GM12878 (cell line): ENCODE measurements at regions not wholly inside any gene's neighbourhood (a gene's known extent, or its start where the extent isn't known, plus 50 kb on each side); places are given as distances from the start of the nearest gene placed in this dataset.

Source experiments
- ATAC-seq: fragments of 200-7000 bp; cut with Tn5 transposase; 3 replicates; pipeline ENCODE4 v1.9.1; 2020; ENCODE audit warnings: mild to moderate bottlenecking, moderate library complexity
- BruUV-seq: library from RNA; stranded (reverse); fragments of 400-500 nt; replicated peaks from 2 replicates; lab custom pipeline; 2021; lab: Mats Ljungman, UMichigan
- CTCF ChIA-PET: fragments of 300-600 bp; sonication (Branson Sonifier 250); formaldehyde crosslinking; extraction: SDS; loops from one replicate; lab custom pipeline; 2021; ENCODE audit warnings: inconsistent platforms; lab: Yijun Ruan, JAX
- POLR2A ChIA-PET: fragments of 350-600 bp; formaldehyde crosslinking; extraction: SDS; loops from one replicate; lab custom pipeline; 2021; ENCODE audit warnings: inconsistent platforms; lab: Charles Lee
- RAD21 ChIA-PET: fragments of 300-600 bp; sonication (Branson Sonifier 250); formaldehyde crosslinking; loops from one replicate; lab custom pipeline; 2023; ENCODE audit warnings: antibody characterized with exemption; ENCODE audit not compliant: unreplicated experiment; lab: Charles Lee
- SMC1A ChIA-PET: fragments of 300-600 bp; sonication (Branson Sonifier 250); formaldehyde crosslinking; loops from one replicate; lab custom pipeline; 2023; ENCODE audit not compliant: unreplicated experiment, uncharacterized antibody; lab: Charles Lee
- DNase-seq: peaks from one replicate; pipeline ENCODE4 v3.0.0-alpha.2; 2011; ENCODE audit warnings: low read depth, low spot score
- FAIRE-seq: peaks from 3 replicates; lab custom pipeline; 2011; peaks lifted over from hg19 to GRCh38; lab: Jason Lieb, UNC
- H2AFZ ChIP-seq: 2 replicates; pipeline ENCODE4 v1.6.0; 2011; ENCODE audit warnings: low read depth, low read length, control low read depth; ENCODE audit not compliant: control insufficient read depth
- H3K27ac ChIP-seq: 2 replicates; pipeline ENCODE4 v1.5.1; 2011; ENCODE audit warnings: control low read depth; ENCODE audit not compliant: control insufficient read depth, insufficient read depth
- H3K27me3 ChIP-seq, 2 experiments: replicated peaks in 1 of 2; 2 replicates each; pipeline versions ENCODE4 v1.6.0 to v1.6.1; 2011; ENCODE audit warnings: low read length in 1 of 2; ENCODE audit not compliant: control insufficient read depth in 2 of 2, insufficient read depth in 2 of 2
- H3K36me3 ChIP-seq, 2 experiments: 2 replicates each; pipeline ENCODE4 v1.5.1; 2011; ENCODE audit warnings: low read length in 1 of 2; ENCODE audit not compliant: control insufficient read depth in 2 of 2, insufficient read depth in 2 of 2
- H3K4me1 ChIP-seq: 2 replicates; pipeline ENCODE4 v1.6.1; 2011; ENCODE audit warnings: mild to moderate bottlenecking, low read length, moderate library complexity, mixed read lengths; ENCODE audit not compliant: control insufficient read depth, insufficient read depth
- H3K4me2 ChIP-seq: 2 replicates; pipeline ENCODE4 v1.6.0; 2011; ENCODE audit warnings: control low read depth; ENCODE audit not compliant: control insufficient read depth, insufficient read depth
- H3K4me3 ChIP-seq: fragments of 200-600 bp; sonication (generic); 2 replicates; pipeline ENCODE4 v1.5.1; 2016
- H3K79me2 ChIP-seq: 2 replicates; pipeline ENCODE4 v1.6.0; 2011; ENCODE audit warnings: low read length; ENCODE audit not compliant: control insufficient read depth, insufficient read depth
- H3K9ac ChIP-seq: 2 replicates; pipeline ENCODE4 v1.8.0; 2011; ENCODE audit warnings: low read length, control low read depth, mixed read lengths; ENCODE audit not compliant: control insufficient read depth, insufficient read depth
- H3K9me3 ChIP-seq: replicated peaks from 3 replicates; pipeline ENCODE4 v1.5.1; 2011; ENCODE audit warnings: mild to moderate bottlenecking, low read length; ENCODE audit not compliant: control insufficient read depth, insufficient read depth
- H4K20me1 ChIP-seq: 2 replicates; pipeline ENCODE4 v1.6.0; 2011; ENCODE audit not compliant: control insufficient read depth, insufficient read depth
- MEF2A ChIP-seq: IDR thresholded peaks from 2 replicates; pipeline ENCODE4 v1.6.1; 2011; ENCODE audit warnings: low read depth, mild to moderate bottlenecking, low read length, moderate library complexity; ENCODE audit not compliant: insufficient read depth
- WGBS: methylation state at CpG from one replicate; pipeline ENCODE4 v1.1.6; 2016; ENCODE audit warnings: low lambda C conversion rate; ENCODE audit not compliant: insufficient replicate concordance, insufficient coverage; ENCODE audit errors: missing lambda C conversion rate; 5-methylcytosine and 5-hydroxymethylcytosine counted together
- in situ Hi-C: fragments of 300-500 bp; cut with MboI; formaldehyde crosslinking; loops from 9 replicates; pipeline ENCODE4 v1.14.3; 2018; ENCODE audit warnings: mixed read lengths
- intact Hi-C: fragments of 100-400 bp; cut with micrococcal nuclease; formaldehyde crosslinking; loops from one replicate; pipeline ENCODE4 v1.14.2; 2022; ENCODE audit not compliant: unreplicated experiment
- TF ChIP-seq, protein P1 (sequence below): fragments of 450-650 bp; IDR thresholded peaks from 2 replicates; pipeline ENCODE4 v1.6.1; 2016; ENCODE audit warnings: mild to moderate bottlenecking
- TF ChIP-seq, protein P2 (sequence below): fragments of 450-650 bp; conservative IDR thresholded peaks from 2 replicates; pipeline ENCODE4 v1.6.1; 2017; ENCODE audit warnings: mild to moderate bottlenecking, moderate library complexity

DNA sequence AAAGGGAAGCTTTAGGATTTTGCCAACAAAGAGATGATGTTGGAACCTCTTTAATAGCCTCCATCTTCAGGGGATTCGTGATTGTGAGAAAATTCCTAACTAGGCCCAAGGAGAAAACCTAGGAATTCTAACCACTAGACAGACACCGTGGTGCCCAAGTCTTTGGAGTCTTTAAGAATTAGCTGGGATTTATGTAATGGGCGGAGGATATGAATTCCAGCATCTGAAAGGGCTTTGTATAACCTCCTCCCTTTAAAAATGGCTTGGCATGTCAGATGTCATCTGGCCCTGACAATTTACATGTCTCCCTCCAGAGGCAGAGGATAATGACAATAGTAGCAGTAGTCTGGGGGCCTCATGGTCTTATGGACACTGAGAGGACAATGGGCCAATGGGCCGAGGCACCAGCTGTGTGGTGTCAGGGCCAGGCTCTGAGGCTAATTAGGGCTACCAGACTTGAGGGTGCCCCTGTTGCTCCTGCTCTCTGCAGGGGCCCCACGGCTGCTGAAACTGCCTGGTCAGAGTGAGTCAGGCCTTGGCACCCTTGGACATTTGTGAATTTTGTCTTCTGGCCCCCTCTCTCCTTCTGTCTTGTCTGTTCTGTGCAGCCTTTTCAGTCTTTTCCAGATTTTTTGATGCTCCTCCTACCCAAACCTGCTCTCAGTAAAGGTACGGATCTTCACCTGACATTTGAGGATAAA lies 113.9 kb downstream of the EDN1 start:
- BruUV-seq, result no TSS peak
- TF ChIP-seq, protein P1, sequence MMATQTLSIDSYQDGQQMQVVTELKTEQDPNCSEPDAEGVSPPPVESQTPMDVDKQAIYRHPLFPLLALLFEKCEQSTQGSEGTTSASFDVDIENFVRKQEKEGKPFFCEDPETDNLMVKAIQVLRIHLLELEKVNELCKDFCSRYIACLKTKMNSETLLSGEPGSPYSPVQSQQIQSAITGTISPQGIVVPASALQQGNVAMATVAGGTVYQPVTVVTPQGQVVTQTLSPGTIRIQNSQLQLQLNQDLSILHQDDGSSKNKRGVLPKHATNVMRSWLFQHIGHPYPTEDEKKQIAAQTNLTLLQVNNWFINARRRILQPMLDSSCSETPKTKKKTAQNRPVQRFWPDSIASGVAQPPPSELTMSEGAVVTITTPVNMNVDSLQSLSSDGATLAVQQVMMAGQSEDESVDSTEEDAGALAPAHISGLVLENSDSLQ, result no peak
- TF ChIP-seq, protein P2, sequence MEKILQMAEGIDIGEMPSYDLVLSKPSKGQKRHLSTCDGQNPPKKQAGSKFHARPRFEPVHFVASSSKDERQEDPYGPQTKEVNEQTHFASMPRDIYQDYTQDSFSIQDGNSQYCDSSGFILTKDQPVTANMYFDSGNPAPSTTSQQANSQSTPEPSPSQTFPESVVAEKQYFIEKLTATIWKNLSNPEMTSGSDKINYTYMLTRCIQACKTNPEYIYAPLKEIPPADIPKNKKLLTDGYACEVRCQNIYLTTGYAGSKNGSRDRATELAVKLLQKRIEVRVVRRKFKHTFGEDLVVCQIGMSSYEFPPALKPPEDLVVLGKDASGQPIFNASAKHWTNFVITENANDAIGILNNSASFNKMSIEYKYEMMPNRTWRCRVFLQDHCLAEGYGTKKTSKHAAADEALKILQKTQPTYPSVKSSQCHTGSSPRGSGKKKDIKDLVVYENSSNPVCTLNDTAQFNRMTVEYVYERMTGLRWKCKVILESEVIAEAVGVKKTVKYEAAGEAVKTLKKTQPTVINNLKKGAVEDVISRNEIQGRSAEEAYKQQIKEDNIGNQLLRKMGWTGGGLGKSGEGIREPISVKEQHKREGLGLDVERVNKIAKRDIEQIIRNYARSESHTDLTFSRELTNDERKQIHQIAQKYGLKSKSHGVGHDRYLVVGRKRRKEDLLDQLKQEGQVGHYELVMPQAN, result no peak
- TF ChIP-seq MEF2A, result no peak
- intact Hi-C loops, result no loop called here
- ATAC-seq (no peak), FAIRE-seq (no peak), DNase-seq (no peak)
- Histone ChIP-seq H3K9me3 (no peaks in the 10 kb centered on the region), H4K20me1 (no peaks in the 10 kb centered on the region), H3K4me3 (no peak overlapping the region), H3K27ac (no peak overlapping the region), H3K9ac (no peak overlapping the region), H2AFZ (no peak overlapping the region), H3K4me1 (no peaks in the 10 kb centered on the region), H3K79me2 (no peaks in the 10 kb centered on the region), H3K27me3 (no peaks in the 10 kb centered on the region; a peak in 1 of 4 replicates), H3K36me3 (no peaks in the 10 kb centered on the region), H3K4me2 (no peak overlapping the region)
- ChIA-PET RAD21 (no interaction called here), POLR2A (no interaction called here), SMC1A (interaction anchor here (0.6 kb wide), 1 partner anchor 105 kb away, joined by 3 read pairs; no protein-coding TSS in a partner anchor), CTCF (no interaction called here)
- WGBS, result 40% methylated on average over 6 of the region's 6 CpGs
- in situ Hi-C loops, result no loop called here
